ENCODE measurements at regions not wholly inside any gene's neighbourhood (a gene's known extent, or its start where the extent isn't known, plus 50 kb on each side); places are given as distances from the start of the nearest gene placed in this dataset.

DNA sequence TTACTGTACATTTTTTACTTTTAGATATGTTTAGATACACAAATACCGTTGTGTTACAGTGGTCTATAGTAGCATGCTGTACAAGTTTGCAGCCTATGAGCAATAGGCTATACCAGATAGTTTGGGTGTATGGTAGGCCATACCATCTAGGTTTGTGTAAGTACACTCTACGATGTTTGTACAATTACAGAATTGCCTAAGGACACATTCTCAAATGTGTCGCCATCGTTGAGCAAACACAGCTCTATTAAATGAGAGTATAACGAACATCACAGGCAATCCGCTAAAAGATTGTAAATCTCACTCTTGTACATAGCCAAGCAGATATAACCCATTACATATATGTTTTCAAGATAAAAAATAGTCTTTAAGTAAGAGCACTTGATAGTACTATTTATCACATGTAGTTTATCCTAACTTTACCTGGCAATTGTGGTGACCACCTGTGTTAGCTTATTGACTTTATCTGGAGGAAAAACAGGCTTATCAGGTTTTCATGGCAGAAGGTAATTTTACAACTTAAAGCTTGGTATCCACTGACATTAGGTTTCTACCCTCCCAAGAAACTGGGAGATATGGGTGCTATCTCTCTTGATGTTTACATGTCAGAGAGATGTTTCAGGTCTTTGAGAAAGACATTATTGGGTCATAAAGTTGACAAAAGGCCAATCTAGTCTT, 898.7 kb downstream of the NSUN3 start:
- no peak overlapping the region for H3K9ac ChIP-seq (ENCODE audit: low read length)
- no peaks in the 10 kb centered on the region for H3K27me3 ChIP-seq (ENCODE audit: control insufficient read depth in 1 of 2, insufficient read depth in 2 of 2, low read length in 2 of 2)
- H3K9me3 ChIP-seq (ENCODE audit: low read length): no peaks in the 10 kb centered on the region
- no peaks in the 10 kb centered on the region for H3K4me1 ChIP-seq (ENCODE audit: insufficient read depth, low read length)
- H3K36me3 ChIP-seq (ENCODE audit: insufficient read depth, low read length): no peaks in the 10 kb centered on the region
- H3K27ac ChIP-seq (ENCODE audit: low read depth, low read length): no peak overlapping the region
- no peak overlapping the region for H3K4me3 ChIP-seq (ENCODE audit: low read depth in 1 of 2, low read length in 2 of 2)

DNA sequence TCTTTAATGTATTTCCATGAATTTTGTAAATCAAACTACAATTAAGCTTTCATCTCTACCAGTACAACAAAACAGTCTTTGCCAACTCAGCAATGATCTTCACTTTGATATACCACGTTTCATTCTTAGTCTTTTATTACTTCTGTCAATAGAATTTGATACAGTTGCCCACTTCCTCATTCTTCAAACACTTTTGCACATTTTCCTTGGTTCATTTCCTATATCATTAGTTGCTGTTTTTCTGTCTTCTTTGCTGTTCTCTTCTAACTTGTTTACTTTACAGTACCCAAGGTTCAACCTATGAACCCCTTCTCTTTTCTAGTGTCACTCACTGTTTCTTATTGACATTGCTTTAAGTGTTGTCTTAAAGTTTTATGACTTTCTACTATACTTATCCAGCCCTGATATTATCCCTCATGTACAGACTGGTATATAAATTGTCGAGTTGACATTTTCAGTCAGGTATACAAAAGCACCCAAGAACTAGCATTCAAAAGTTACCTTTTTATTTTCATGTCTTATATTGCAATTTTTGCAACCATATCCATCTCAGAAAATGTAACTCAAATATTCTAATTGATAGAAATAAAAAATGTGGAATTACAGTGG, 903.1 kb downstream of the NSUN3 start:
- no peak overlapping the region for H3K27ac ChIP-seq (ENCODE audit: low read depth, low read length)
- H3K4me1 ChIP-seq (ENCODE audit: insufficient read depth, low read length): peaks cover 4% of the 10 kb centered on the region
- no peaks in the 10 kb centered on the region for H3K36me3 ChIP-seq (ENCODE audit: insufficient read depth, low read length)
- no peaks in the 10 kb centered on the region for H3K27me3 ChIP-seq (ENCODE audit: control insufficient read depth in 1 of 2, insufficient read depth in 2 of 2, low read length in 2 of 2)
- no peaks in the 10 kb centered on the region for H3K9me3 ChIP-seq (ENCODE audit: low read length)
- no peak overlapping the region for H3K9ac ChIP-seq (ENCODE audit: low read length)
- no peak overlapping the region for H3K4me3 ChIP-seq (ENCODE audit: low read depth in 1 of 2, low read length in 2 of 2)

- no peaks in the 10 kb centered on the region for H3K9me3 ChIP-seq (ENCODE audit: low read length)
- no peak overlapping the region for H3K27ac ChIP-seq (ENCODE audit: low read depth, low read length)
- no peaks in the 10 kb centered on the region for H3K36me3 ChIP-seq (ENCODE audit: insufficient read depth, low read length)
- H3K4me3 ChIP-seq (ENCODE audit: low read depth in 1 of 2, low read length in 2 of 2): no peak overlapping the region
- H3K27me3 ChIP-seq (ENCODE audit: control insufficient read depth in 1 of 2, insufficient read depth in 2 of 2, low read length in 2 of 2): no peaks in the 10 kb centered on the region
- H3K4me1 ChIP-seq (ENCODE audit: insufficient read depth, low read length): peaks cover 4% of the 10 kb centered on the region
- H3K9ac ChIP-seq (ENCODE audit: low read length): no peak overlapping the region
Observed at GRCh38 chr3:94967196-94967595, 904.3 kb downstream of the NSUN3 start.

- no peaks in the 10 kb centered on the region for H3K9me3 ChIP-seq (ENCODE audit: low read length)
- no peak overlapping the region for H3K27ac ChIP-seq (ENCODE audit: low read depth, low read length)
- H3K9ac ChIP-seq (ENCODE audit: low read length): no peak overlapping the region
- no peaks in the 10 kb centered on the region for H3K36me3 ChIP-seq (ENCODE audit: insufficient read depth, low read length)
- peaks cover 4% of the 10 kb centered on the region for H3K4me1 ChIP-seq (ENCODE audit: insufficient read depth, low read length)
- no peak overlapping the region for H3K4me3 ChIP-seq (ENCODE audit: low read depth in 1 of 2, low read length in 2 of 2)
- no peaks in the 10 kb centered on the region for H3K27me3 ChIP-seq (ENCODE audit: control insufficient read depth in 1 of 2, insufficient read depth in 2 of 2, low read length in 2 of 2)
Observed at GRCh38 chr3:94968519-94968918, 905.7 kb downstream of the NSUN3 start.

DNA sequence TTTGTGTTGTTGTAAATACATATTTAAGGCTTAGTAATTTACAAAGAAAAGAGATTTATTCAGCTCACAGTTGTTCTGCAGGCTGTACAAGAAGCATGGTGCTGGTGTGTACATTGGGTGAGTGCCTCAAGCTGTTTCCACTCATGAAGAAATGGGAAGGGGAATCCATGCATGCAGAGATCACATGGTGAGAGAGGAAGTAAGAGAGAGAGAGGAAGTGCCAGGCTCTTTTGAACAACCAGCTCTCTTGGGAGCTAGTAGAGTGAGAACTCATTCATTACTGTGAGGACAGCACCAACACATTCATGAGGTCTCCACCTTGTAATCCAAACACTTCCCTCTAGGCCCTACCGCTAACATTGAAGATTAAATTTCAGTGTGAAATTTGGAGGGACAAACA, 909.2 kb downstream of the NSUN3 start:
- Histone ChIP-seq H3K27ac (ENCODE audit: low read depth, low read length) (no peak overlapping the region), H3K27me3 (ENCODE audit: control insufficient read depth in 1 of 2, insufficient read depth in 2 of 2, low read length in 2 of 2) (no peaks in the 10 kb centered on the region), H3K36me3 (ENCODE audit: insufficient read depth, low read length) (no peaks in the 10 kb centered on the region), H3K4me3 (ENCODE audit: low read depth in 1 of 2, low read length in 2 of 2) (no peak overlapping the region), H3K9ac (ENCODE audit: low read length) (no peak overlapping the region), H3K4me1 (ENCODE audit: insufficient read depth, low read length) (peaks cover 4% of the 10 kb centered on the region), H3K9me3 (ENCODE audit: low read length) (no peaks in the 10 kb centered on the region)

GRCh38 chr3:94978084-94978483, 915.2 kb downstream of the NSUN3 start:
- no peaks in the 10 kb centered on the region for H3K4me1 ChIP-seq (ENCODE audit: insufficient read depth, low read length)
- H3K36me3 ChIP-seq (ENCODE audit: insufficient read depth, low read length): no peaks in the 10 kb centered on the region
- no peaks in the 10 kb centered on the region for H3K27me3 ChIP-seq (ENCODE audit: control insufficient read depth in 1 of 2, insufficient read depth in 2 of 2, low read length in 2 of 2)
- H3K9ac ChIP-seq (ENCODE audit: low read length): no peak overlapping the region
- no peaks in the 10 kb centered on the region for H3K9me3 ChIP-seq (ENCODE audit: low read length)
- H3K4me3 ChIP-seq (ENCODE audit: low read depth in 1 of 2, low read length in 2 of 2): no peak overlapping the region
- H3K27ac ChIP-seq (ENCODE audit: low read depth, low read length): no peak overlapping the region

GRCh38 chr3:94985778-94986177, 922.9 kb downstream of the NSUN3 start:
- Histone ChIP-seq H3K27me3 (ENCODE audit: control insufficient read depth in 1 of 2, insufficient read depth in 2 of 2, low read length in 2 of 2) (no peaks in the 10 kb centered on the region), H3K4me1 (ENCODE audit: insufficient read depth, low read length) (no peaks in the 10 kb centered on the region), H3K27ac (ENCODE audit: low read depth, low read length) (no peak overlapping the region), H3K4me3 (ENCODE audit: low read depth in 1 of 2, low read length in 2 of 2) (no peak overlapping the region), H3K9me3 (ENCODE audit: low read length) (no peaks in the 10 kb centered on the region), H3K36me3 (ENCODE audit: insufficient read depth, low read length) (no peaks in the 10 kb centered on the region), H3K9ac (ENCODE audit: low read length) (no peak overlapping the region)

DNA sequence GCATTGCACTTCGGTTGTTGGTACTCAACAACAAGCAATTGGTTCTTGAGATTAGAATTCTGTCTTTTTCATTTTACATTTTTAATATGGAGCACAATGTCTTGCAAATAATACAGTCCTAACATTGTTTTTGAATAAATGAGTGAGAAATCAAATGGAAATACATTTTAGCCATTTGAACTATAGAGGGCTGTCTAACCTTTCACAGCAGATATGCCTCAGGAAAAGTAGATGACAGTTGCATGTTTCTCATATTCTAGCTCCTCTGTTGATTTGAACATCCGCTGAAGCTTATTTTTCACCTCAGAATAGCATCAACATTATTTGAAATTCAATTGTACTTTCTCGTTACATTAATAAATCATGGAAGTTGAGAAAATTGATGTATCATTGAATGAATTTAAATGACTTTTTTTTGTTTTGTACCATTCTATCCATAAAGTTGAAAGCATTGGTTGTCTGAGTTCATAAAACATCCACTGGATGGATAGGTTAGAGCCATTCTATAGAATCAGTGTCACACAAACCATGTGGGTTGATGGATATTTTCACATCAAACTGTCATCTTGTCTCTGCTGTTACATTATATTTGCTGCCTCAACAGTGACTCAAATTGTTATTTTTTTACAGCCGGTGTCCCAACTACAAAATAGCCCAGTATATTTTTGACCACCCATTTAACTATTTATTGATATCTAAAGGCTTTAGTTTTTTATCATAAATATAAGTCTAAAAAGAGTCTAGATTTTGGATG, 928.3 kb downstream of the NSUN3 start:
- Histone ChIP-seq H3K4me3 (ENCODE audit: low read depth in 1 of 2, low read length in 2 of 2) (no peak overlapping the region), H3K27ac (ENCODE audit: low read depth, low read length) (no peak overlapping the region), H3K36me3 (ENCODE audit: insufficient read depth, low read length) (no peaks in the 10 kb centered on the region), H3K9ac (ENCODE audit: low read length) (no peak overlapping the region), H3K4me1 (ENCODE audit: insufficient read depth, low read length) (no peaks in the 10 kb centered on the region), H3K27me3 (ENCODE audit: control insufficient read depth in 1 of 2, insufficient read depth in 2 of 2, low read length in 2 of 2) (no peaks in the 10 kb centered on the region), H3K9me3 (ENCODE audit: low read length) (no peaks in the 10 kb centered on the region)

DNA sequence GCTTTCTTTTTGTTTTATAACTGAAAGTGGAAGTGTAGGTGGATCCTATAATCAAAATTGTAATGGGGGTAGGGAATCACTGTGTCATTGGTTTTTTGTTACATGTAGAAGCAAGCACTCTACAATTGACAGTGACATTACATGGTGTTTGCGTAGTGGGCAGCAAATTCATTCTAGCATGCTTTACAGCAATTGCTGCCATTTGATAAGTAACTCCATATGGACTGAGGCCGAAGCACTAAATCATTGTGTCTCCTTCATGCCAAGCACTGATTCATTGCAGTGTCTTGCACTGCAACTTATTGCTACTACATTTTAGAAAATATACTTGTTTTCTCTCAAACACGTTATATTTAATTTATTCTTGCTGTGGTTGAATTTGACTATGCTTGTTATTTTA, 933.9 kb downstream of the NSUN3 start:
- Histone ChIP-seq H3K27ac (ENCODE audit: low read depth, low read length) (no peak overlapping the region), H3K4me3 (ENCODE audit: low read depth in 1 of 2, low read length in 2 of 2) (no peak overlapping the region), H3K36me3 (ENCODE audit: insufficient read depth, low read length) (no peaks in the 10 kb centered on the region), H3K9ac (ENCODE audit: low read length) (no peak overlapping the region), H3K27me3 (ENCODE audit: control insufficient read depth in 1 of 2, insufficient read depth in 2 of 2, low read length in 2 of 2) (no peaks in the 10 kb centered on the region), H3K9me3 (ENCODE audit: low read length) (no peaks in the 10 kb centered on the region), H3K4me1 (ENCODE audit: insufficient read depth, low read length) (no peaks in the 10 kb centered on the region)

GRCh38 chr3:95002438-95003046, 939.7 kb downstream of the NSUN3 start:
- Histone ChIP-seq H3K9me3 (ENCODE audit: low read length) (no peaks in the 10 kb centered on the region), H3K4me1 (ENCODE audit: insufficient read depth, low read length) (no peaks in the 10 kb centered on the region), H3K9ac (ENCODE audit: low read length) (no peak overlapping the region), H3K36me3 (ENCODE audit: insufficient read depth, low read length) (no peaks in the 10 kb centered on the region), H3K4me3 (ENCODE audit: low read depth in 1 of 2, low read length in 2 of 2) (no peak overlapping the region), H3K27me3 (ENCODE audit: control insufficient read depth in 1 of 2, insufficient read depth in 2 of 2, low read length in 2 of 2) (no peaks in the 10 kb centered on the region), H3K27ac (ENCODE audit: low read depth, low read length) (no peak overlapping the region)

GRCh38 chr3:95028688-95029087, 965.8 kb downstream of the NSUN3 start:
- Histone ChIP-seq H3K27ac (ENCODE audit: low read depth, low read length) (no peak overlapping the region), H3K4me3 (ENCODE audit: low read depth in 1 of 2, low read length in 2 of 2) (no peak overlapping the region), H3K9ac (ENCODE audit: low read length) (no peak overlapping the region), H3K4me1 (ENCODE audit: insufficient read depth, low read length) (no peaks in the 10 kb centered on the region), H3K36me3 (ENCODE audit: insufficient read depth, low read length) (no peaks in the 10 kb centered on the region), H3K9me3 (ENCODE audit: low read length) (no peaks in the 10 kb centered on the region), H3K27me3 (ENCODE audit: control insufficient read depth in 1 of 2, insufficient read depth in 2 of 2, low read length in 2 of 2) (no peaks in the 10 kb centered on the region)

Data from muscle layer of colon (tissue), 2 donors.